ENCODE measurements at regions not wholly inside any gene's neighbourhood (a gene's known extent, or its start where the extent isn't known, plus 50 kb on each side); places are given as distances from the start of the nearest gene placed in this dataset.
"Not testable (repeated sequence)": the region's sequence is repeated elsewhere in the genome, so short reads cannot be mapped to it uniquely, and the experiment has no call there.

DNA sequence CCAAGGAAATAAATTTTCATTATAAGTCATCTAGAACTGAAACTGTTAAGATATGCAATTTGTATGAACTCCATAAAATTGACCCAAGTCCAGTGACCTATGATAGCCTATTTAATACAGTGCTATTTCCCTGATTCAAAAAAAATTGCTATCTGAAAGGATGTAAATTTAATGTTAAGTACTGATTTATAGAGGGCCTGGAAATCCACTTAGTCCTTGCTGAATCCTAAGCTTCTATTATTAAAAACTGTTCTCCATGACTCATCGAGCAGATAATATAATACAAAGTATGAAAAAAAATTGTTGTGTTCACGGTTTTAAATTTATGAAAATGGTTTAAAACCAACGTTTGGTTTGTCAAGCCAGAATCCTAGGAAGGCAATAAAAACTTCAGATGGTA lies 704.8 kb upstream of the AADAT start:
- DNase-seq (ENCODE audit: low spot score) = no peak

DNA sequence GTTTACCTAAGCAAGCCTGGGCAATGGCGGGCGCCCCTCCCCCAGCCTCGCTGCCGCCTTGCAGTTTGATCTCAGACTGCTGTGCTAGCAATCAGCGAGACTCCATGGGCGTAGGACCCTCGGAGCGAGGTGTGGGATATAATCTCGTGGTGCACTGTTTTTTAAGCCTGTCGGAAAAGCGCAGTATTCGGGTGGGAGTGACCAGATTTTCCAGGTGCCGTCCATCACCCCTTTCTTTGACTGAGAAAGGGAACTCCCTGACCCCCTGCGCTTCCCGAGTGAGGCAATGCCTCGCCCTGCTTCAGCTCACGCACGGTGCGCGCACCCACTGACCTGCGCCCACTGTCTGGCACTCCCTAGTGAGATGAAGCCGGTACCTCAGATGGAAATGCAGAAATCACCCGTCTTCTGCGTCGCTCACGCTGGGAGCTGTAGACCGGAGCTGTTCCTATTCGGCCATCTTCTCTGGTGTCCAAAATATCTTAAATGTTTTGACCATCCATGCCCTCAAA lies 698.8 kb upstream of the AADAT start:
- DNase-seq (ENCODE audit: low spot score) = not testable (repeated sequence)

DNA sequence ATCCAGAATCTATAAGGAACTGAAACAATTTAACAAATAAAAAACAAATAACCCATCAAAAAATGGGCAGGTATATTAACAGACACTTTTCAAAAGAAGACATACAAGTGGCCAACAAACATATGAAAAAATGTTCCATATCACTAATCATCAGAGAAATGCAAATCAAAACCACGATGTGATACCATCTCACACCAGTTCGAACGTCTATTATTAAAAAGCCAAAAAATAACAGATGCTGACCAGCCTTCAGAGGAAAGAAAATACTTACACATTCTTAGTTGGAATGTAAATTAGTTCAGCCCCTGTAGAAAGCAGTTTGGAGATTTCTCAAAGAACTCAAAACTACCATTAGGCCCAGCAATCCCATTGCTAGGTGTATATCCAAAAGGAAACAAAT lies 687.9 kb upstream of the AADAT start:
- DNase-seq (ENCODE audit: low spot score) = no peak

DNA sequence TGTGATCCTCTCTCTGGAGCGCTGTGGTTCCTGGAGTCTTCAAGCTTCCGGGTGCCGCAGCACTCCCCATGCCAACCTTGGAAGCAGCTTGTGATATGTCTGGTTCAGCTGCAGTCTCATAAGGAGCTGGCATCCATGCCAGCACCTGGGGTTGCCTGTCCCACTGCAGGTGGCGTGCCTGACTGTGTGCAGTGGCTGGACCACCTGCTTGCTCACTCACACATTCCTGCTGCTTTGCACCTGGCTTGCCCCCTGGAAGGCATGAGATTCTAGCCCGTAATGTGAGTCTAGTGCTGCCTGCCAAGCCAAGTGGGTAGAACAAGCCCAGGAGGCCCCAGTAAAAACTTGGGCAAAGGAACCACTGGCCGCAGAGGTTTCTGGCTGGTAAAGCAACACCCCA lies 687.2 kb upstream of the AADAT start:
- DNase-seq (ENCODE audit: low spot score) = no peak

DNA sequence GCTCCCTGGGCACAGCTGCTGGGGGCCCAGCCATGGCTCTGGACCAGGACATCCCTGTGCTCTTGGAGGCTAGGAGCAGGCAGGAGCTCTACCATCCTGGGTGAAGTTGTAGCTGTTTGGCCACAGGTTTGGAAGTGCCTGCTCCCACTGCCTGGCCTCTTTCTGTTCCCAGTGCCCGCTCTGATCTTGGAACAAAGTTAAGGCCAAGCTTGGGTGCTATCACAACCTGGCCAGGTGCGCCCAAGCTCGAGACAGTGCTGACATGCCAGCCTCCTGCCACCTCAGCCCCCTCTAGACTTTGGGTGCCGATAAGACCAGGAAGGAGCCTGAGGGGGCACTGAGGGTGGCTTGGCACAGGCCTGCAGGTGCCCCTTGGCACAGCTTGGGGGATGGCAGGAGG lies 686.1 kb upstream of the AADAT start:
- no peak for DNase-seq (ENCODE audit: low spot score)

DNA sequence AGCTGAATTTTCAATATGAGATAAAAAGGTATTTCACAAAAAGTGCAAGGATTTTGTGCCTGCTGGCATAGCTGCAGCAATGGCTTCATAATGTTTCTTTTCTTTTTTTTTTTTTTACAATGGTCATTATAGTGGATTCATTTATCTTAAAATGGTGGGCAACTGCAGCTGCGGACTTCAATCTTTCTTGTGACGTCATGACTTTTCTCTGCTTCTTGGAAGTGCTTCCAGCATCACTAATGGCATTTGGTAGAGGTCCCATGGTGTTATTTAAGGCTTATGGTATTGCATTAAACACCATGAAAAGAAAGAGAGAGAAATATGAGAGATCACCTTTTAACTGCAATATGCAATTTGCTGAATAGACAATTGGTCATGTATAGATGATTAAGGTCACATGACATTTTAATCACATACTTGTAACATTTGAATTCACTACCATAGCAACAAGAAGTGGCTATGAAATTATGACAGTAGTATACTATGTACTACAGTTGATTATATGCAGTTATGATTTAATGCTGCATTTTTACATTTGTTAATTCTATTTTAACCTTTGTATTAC lies 684.0 kb upstream of the AADAT start:
- no peak for DNase-seq (ENCODE audit: low spot score)

DNA sequence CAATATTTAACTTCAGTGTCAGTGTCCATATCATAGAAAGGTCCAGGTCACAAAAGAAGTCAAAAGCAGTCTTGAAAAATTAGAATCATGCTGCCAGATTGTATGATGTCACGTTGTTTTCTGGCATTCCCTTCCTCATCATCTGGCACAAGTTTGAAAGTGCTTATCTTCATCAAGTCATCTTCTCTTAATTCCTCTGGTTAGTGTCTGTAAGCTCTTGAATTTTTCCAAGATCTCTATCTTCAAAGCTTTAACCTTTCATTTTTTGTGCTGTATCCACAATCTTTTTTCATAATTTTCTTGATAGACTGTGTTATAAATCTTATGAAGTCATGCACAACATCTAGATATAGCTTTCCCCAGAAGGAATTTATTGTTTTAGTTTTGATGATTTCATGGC lies 682.7 kb upstream of the AADAT start:
- DNase-seq (ENCODE audit: low spot score) = no peak

DNA sequence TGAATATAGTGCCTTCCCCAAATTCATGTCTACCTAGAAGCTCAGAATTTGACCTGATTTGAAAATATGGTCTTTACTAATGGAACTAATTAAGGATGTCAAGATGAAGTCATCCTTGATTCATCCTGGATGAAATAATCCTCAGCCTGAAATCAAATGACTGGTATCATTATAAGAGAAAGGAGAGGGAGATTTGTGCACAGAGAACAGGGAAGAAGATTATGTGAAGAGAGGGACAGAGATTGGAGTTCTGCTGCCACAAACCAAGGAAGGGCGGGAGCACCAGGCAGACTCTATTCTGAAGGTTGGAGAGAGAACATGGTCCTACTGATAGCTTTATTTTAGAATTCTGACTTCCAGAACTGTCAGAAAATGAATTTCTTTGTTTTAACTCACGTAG lies 680.9 kb upstream of the AADAT start:
- DNase-seq (ENCODE audit: low spot score) = no peak

DNA sequence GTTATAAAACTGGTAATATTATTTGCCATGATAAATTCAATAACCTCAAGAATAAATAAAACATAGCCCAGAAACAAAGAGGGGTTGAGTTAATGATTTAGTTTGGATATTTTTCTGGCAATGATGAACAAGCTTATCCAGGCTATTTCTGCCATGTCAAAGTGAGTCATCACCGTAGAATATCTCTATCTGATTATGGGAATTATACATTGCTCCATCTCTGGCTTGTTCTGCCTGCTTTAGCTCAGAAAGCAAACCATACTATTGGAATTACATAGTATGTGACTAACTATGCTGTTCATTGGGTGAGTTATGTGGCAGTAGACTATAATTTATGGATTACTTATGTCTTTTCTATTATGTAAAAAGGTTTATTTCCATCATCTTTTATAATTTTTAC lies 680.1 kb upstream of the AADAT start:
- DNase-seq (ENCODE audit: low spot score) = no peak

DNA sequence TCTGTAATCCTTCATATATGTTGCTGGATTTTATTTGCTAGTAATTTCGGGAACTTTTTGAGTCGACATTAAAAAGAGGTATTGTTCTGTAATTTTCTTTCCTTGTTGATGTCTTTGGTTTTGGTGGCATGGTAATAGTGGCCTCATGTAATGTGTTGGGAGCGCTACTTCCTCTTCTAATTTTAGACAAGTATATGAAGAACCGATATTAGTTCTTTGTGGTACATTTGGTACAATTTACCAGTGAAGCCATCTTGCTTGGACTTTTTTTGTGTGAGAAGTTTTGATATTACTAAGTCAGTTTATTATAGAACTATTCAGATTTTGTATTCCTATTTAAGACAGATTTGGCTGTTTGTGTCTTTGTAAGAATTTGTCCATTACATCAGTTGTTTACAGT lies 669.2 kb upstream of the AADAT start:
- no peak for DNase-seq (ENCODE audit: low spot score)

DNA sequence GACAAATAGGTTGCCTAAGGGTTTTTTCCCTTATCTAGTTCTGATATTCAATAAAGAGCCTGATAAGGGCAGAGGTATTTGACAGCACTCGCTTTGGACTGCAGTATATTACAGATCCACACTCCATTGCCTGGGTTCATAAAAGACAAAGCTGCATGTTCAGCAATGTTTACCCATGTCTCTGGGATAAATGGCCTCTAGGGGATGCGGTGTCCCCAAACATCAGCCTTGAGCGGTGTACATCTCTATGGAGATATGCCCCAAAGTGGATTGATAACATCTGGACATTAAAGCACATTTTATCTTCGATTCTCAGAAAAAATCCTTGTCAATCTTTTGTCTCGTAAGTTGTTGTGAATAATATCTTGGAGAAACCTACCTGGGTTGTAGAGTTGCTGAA lies 660.8 kb upstream of the AADAT start:
- DNase-seq (ENCODE audit: low spot score) = no peak

DNA sequence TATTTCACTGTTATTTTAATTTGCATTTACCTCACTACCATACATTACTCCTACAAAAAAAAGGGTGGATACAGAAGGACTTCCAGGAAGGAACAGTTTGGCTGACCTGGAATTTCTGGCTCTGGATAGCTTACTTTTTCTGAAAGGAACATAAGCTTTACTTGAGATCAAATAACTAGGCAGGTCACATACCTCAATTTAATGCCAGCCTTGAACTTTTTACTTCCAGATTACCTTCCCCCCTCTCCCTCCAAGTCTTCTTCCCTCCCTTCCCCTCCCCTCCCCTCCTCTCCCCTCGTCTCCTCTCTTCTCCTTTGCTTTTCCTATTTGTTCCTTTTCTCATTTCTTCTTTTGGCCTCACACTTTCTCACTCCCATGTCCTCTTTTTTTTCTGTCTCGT lies 659.2 kb upstream of the AADAT start:
- DNase-seq (ENCODE audit: low spot score) = no peak

DNA sequence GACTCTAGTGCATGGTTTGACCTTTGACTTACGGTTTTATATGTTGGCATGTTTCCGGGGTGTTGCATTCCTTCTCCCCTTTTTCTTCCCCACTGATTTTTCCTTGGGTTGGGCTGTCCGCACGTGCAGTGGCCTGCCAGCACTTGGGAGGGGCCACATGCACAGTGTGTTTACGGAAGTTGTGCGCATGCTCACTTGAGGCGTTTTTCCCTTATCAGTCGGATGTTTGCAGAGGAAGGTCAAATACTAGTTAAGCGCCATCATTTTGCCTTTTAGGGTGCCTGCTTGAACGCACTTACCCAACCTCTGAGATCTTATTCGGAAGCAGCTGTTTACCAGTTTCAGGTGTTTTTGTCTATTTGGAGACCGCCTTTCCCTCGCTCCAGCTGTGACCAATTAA lies 653.9 kb upstream of the AADAT start:
- DNase-seq (ENCODE audit: low spot score) = no peak

DNA sequence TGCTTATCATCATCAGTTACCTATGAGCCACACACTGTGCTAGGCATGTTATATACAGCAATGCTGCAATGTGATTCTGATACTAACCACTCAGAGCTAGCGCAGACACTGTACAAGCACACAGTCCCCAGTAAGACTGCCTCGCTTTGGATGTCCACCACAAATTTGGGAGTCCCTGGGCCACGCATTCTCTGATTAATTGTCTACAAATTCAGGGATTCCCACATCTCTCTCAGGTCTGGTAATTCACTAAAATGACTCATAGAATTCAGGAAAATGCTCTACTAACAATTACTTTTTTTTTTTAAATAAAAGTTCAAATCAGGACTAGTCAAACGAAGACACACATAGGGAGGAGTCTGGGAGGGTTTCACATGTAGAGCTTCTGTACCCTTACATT lies 652.1 kb upstream of the AADAT start:
- DNase-seq (ENCODE audit: low spot score) = no peak

DNA sequence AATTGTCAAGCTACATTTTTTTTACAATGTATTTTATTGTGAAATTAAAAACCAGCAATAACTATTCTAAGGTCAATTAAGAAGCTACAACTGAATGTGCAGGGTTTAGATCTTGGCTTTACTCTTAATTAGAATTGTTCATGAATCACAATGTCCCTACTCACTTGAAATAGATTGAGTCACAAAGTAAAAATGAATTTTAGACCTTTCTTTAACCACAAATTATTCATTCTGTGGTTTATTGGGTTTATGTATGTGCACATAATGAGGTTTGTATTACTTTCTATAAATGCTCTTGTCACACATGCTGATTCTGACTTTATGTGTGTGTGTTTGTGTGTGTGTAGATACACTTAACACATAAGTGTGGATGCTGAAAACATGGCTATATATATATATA lies 647.0 kb upstream of the AADAT start:
- no peak for DNase-seq (ENCODE audit: low spot score)

DNA sequence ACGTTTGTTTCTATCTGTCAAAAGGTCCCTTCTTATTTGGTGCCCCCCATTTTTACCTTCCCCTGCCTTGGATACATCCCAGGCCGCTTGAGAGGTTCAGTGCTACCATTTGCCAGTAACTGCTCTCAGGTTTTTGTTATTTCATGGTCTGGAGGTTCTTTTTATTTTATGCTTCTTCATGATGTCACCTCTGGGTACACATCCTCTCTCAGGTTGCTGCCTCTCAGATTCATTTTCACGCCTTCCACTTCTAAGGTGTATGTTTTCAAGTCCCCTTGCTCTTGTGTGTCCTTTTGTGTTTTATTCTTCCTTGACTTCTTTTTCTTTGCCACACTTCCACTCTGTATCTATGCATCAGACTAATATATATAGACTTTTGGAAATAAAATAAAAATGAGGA lies 640.1 kb upstream of the AADAT start:
- no peak for DNase-seq (ENCODE audit: low spot score)

DNA sequence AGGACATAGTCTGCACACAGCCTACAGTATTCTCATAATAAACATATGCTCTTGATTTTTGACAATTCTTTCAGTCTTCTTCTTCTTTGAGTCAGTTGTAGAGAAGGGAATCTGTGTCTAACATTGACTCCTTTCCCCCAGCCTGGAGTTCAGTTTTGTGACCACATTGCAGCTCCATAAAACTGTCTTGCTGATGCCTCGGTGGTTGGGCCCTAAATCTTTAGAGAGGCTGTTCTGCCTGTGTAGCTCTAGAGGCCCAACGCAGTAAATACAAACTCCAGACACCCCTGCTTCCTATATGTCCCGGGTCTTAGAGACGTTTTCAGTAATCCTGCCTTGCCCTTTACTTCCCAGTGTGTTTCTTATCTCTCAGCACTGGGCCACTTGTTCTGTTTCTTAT lies 639.5 kb upstream of the AADAT start:
- no peak for DNase-seq (ENCODE audit: low spot score)

DNA sequence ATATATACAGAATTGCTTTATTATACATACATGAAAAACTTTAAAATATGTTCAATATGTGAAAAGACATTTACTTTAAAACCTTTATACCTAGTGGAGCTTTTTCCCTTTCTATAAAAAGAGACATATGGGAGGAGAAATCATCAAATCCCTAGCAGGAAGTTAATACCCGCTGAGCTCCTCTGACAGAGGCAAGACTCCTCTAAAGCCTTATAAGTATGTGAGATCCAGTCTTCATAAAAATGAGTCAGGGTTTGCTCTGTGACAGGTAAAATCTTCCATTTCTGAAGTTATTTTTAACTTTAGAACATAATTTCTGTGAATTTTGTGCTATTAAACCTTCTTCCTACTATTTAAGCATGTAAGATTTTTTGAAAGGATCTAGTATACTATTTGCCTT lies 634.4 kb upstream of the AADAT start:
- DNase-seq (ENCODE audit: low spot score) = no peak

DNA sequence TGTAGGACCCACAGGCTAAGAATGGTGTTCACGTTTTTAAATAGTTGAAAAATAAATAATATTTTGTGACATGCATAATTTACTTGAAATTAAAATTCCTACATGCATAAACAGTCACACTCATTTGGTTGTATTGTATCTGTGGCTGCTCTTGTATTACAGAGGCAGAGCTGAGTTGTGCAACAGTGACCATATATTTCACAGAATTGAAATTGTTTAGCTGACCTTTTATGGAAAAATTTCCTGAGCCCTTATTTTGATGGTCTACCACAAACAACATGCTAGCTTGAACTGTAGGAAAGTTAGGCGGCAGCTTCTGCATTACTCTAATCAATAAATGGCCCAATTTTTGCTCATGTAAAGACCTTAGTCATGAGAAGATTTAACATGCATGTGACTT lies 633.4 kb upstream of the AADAT start:
- no peak for DNase-seq (ENCODE audit: low spot score)

DNA sequence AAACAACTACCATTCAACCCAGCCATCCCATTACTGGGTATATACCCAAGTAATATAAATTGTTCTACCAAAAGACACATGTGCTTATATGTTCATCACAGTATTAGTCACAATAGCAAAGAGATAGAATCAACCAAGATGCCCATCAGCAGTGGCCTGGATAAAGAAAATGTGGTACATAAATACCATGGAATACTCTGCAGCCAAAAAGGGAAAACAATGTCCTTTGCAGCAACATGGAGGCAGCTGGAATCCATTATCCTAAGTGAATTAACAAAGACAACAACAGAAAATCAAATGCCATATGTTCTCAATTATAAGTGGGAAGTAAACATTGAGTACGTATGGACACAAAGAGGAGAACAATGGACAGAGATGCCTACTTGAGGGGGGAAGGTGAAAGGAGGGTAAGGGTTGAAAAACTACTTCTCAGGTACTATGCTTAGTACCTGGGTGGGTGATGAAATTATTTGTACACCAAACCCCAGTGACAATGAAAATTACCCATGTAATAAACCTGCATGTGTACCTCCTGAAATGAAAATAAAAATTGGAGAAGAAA lies 632.1 kb upstream of the AADAT start:
- DNase-seq (ENCODE audit: low spot score) = no peak

DNA sequence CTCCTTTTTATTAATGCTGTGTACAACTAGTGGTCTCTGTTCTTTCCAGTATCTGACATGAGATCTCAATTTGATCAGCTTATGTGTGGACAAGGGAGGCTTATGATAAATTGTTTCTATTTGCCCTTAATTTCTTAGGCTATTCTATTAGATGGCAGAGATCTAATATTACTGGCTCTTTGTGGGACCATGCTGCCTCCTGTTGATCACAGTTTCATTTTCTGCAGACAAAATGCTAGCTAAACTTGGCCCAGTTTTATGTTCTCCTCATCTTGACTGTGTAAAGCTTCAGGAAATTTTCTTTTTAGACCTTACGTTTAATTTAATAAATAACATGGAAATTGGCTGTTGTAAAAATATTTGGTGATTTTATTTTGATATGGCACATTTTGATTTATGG lies 627.1 kb upstream of the AADAT start:
- DNase-seq (ENCODE audit: low spot score) = no peak

DNA sequence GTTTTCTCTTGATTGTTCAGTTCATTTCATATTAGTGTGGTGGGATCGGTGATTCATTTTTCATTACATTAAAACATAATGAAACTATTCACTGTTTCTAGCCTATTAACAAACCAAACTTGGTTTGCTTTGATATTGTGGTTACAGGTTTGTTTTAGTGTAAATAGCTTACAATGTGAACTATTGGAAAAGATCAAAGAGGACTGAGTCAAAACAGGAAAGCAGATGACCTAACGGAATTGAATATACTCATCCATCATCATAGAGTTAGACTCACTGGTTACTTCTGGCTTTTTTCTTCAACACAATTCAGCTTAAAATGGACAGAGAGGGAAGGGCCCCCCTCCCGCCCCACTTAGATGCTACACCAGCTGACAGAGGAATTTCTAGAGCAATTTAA lies 616.2 kb upstream of the AADAT start:
- no peak for DNase-seq (ENCODE audit: low spot score)

DNA sequence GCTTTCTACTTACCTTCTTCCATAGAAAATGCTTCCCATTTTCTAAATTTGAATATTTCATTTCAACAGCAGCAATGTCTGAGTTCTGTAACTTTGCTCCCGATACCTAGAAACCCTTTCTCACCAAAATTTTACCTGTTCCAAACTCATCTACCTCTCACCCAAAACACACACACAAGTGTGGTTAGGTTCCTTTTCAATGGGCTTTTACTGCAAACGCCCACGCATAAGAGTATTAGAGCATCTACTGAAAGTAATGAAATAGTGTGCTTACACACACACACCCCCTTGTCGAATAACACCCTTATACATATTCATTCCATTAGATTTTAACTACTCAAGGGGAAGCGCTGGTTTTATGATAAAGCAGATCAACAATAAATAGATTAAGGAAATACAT lies 610.3 kb upstream of the AADAT start:
- no peak for DNase-seq (ENCODE audit: low spot score)

DNA sequence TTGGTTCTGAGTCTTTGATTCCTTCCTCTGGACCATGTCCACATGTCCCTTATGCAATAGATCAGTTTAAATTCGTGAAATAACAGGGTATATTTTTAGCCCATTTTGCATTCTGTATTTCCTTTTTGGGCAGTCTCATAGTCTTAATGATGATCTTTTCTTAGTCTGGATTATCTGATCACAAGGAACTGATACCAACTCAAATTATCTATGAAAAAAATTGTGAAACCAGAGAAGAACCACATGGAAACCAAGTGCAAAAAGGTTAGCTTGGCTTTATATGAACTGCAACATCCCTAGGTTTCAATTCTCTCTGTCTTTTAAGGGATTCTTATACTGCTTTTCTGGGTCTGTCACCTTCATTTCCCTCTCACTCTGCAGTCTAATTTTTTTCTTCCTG lies 608.6 kb upstream of the AADAT start:
- no peak for DNase-seq (ENCODE audit: low spot score)

DNA sequence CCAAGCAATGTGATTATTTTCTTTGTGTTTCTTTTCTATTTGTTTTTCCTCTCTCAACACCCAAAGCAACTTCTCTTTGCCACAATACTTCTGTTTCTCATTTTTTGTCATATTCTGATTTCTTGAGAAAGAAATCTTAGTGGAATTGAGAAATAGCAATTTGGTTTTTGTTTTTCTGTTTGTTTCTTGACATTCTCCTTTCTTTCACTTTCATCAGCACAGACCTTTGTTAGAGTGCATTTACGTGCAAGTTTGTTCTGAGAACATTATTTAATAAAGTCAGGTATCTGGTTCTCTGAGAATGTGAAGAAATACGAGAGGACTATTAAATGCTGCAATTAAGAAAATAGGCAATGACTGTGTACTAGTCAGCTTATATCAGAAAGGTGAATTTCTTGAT lies 608.1 kb upstream of the AADAT start:
- DNase-seq (ENCODE audit: low spot score) = no peak
